Karpas-422 (cell line): ENCODE measurements at regions not wholly inside any gene's neighbourhood (a gene's known extent, or its start where the extent isn't known, plus 50 kb on each side); places are given as distances from the start of the nearest gene placed in this dataset.

Experiments used
- DNase-seq: peaks from one replicate; pipeline ENCODE4 v3.0.0-alpha.2; 2015
- H2AFZ ChIP-seq: fragments of 200-600 bp; sonication (generic); 2 replicates; pipeline ENCODE4 v1.6.1; 2014; ENCODE audit warnings: antibody characterized with exemption, low read length, mixed read lengths
- H3K27ac ChIP-seq: fragments of 200-600 bp; sonication (generic); 2 replicates; pipeline ENCODE4 v1.5.1; 2014; ENCODE audit warnings: mild to moderate bottlenecking, low read length, moderate library complexity
- H3K27me3 ChIP-seq: fragments of 200-600 bp; sonication (generic); 2 replicates; pipeline ENCODE4 v1.6.1; 2014; ENCODE audit warnings: low read length, mixed read lengths
- H3K36me3 ChIP-seq: fragments of 200-600 bp; sonication (generic); 2 replicates; pipeline ENCODE4 v1.6.1; 2014; ENCODE audit warnings: low read length, mixed read lengths; ENCODE audit not compliant: insufficient read depth
- H3K4me1 ChIP-seq: fragments of 200-600 bp; sonication (generic); 2 replicates; pipeline ENCODE4 v1.6.1; 2014; ENCODE audit warnings: mild to moderate bottlenecking, low read length, mixed read lengths
- H3K4me2 ChIP-seq: fragments of 200-600 bp; sonication (generic); 2 replicates; pipeline ENCODE4 v1.6.1; 2014; ENCODE audit warnings: low read length, low read depth, mild to moderate bottlenecking; ENCODE audit not compliant: poor library complexity, severe bottlenecking
- H3K4me3 ChIP-seq: fragments of 200-600 bp; sonication (generic); 2 replicates; pipeline ENCODE4 v1.5.1; 2014; ENCODE audit warnings: mild to moderate bottlenecking, antibody characterized with exemption, low read length, mixed read lengths
- H3K79me2 ChIP-seq: fragments of 200-600 bp; sonication (generic); 2 replicates; pipeline ENCODE4 v1.6.1; 2014; ENCODE audit warnings: mild to moderate bottlenecking, low read length, mixed read lengths
- H3K9ac ChIP-seq: fragments of 200-600 bp; sonication (generic); 2 replicates; pipeline ENCODE4 v1.6.0; 2014; ENCODE audit warnings: low read length
- H3K9me2 ChIP-seq: fragments of 200-600 bp; sonication (generic), shearing (Covaris generic); replicated peaks from 2 replicates; pipeline ENCODE4 v1.6.0; 2014; ENCODE audit warnings: mild to moderate bottlenecking, low read length, moderate library complexity; ENCODE audit not compliant: insufficient read depth
- H3K9me3 ChIP-seq: fragments of 300-700, 200-600 bp; sonication (generic); 2 replicates; pipeline ENCODE4 v1.6.1; 2014; ENCODE audit warnings: low read length, mixed read lengths
- H4K20me1 ChIP-seq: fragments of 200-600 bp; sonication (generic); 2 replicates; pipeline ENCODE4 v1.6.1; 2014; ENCODE audit warnings: mild to moderate bottlenecking, antibody characterized with exemption, low read length, low read depth; ENCODE audit not compliant: insufficient read depth

DNA sequence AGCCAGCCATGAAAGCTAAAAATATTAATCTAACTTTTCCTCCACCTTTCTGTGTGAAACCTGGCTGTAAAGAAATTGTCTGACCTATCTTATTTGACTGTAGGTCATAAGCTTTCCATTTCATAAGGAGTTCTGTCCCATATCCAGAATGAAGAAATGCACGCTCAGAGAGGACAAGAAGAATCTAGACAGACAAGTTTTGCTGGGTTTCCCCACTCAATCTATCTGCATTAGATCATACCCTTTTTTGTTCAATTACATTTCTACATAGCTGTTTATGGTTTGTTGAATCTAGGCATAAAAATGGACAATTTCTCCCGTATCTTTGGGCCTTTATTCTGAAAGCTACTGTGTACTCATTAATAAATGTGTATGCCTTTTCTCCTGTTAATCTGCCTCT, 1495.1 kb downstream of the C4orf33 start:
- peaks cover 38% of the 10 kb centered on the region for H3K9me3 ChIP-seq
- no peak overlapping the region for H3K4me2 ChIP-seq
- no peak for DNase-seq
- H3K27ac ChIP-seq = no peak overlapping the region
- H3K9me2 ChIP-seq = no peaks in the 10 kb centered on the region
- H2AFZ ChIP-seq = no peak overlapping the region
- H3K27me3 ChIP-seq = no peaks in the 10 kb centered on the region
- no peaks in the 10 kb centered on the region for H4K20me1 ChIP-seq
- no peaks in the 10 kb centered on the region for H3K36me3 ChIP-seq
- no peaks in the 10 kb centered on the region for H3K79me2 ChIP-seq
- no peak overlapping the region for H3K9ac ChIP-seq
- H3K4me3 ChIP-seq = no peak overlapping the region
- no peaks in the 10 kb centered on the region for H3K4me1 ChIP-seq

DNA sequence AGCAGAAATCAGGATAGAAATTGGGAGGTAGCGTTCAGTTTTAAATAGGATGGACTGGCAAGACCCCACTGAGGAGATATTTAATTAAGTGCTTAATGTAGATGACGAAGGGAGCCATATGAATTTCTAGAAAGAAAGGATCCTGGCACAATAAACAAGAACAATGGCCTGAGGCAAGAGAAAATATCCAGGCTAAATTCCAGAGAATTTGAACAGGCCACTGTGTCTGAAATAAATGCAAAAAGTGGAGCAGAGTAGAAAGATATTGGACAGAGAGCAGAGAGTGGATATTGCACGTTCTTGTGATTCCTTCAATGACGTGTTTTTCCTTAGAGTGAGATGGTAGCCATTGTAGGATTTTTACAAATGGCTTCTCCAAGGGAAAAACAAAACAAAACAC, 1504.8 kb downstream of the C4orf33 start:
- no peak overlapping the region for H3K4me2 ChIP-seq
- DNase-seq = no peak
- H3K4me1 ChIP-seq = no peaks in the 10 kb centered on the region
- H3K4me3 ChIP-seq = no peak overlapping the region
- no peaks in the 10 kb centered on the region for H3K27me3 ChIP-seq
- no peak overlapping the region for H3K27ac ChIP-seq
- no peaks in the 10 kb centered on the region for H4K20me1 ChIP-seq
- no peak overlapping the region for H3K9ac ChIP-seq
- no peaks in the 10 kb centered on the region for H3K9me2 ChIP-seq
- no peak overlapping the region for H2AFZ ChIP-seq
- H3K36me3 ChIP-seq = no peaks in the 10 kb centered on the region
- no peaks in the 10 kb centered on the region for H3K79me2 ChIP-seq
- H3K9me3 ChIP-seq = peaks cover 27% of the 10 kb centered on the region

DNA sequence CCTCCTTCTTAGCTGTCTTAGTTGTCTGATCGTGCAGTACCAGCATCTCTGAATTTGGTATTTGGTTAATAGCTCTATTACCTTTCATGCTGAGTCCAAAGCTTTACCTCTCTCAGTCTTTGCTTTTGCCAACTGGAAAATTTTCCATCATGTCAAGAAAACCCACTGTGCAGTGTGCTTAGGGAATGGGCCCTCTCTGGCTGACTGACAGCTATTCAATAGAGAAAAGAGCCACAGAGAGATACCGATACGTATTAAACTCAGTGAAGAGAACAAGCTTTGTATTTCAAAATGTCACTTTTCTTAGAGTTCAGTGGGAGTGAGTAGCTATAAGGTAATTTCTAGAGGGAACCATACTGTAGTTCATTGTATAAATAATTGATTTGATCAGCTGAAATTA, 1507.1 kb downstream of the C4orf33 start:
- H3K27ac ChIP-seq = no peak overlapping the region
- H3K27me3 ChIP-seq = no peaks in the 10 kb centered on the region
- DNase-seq = no peak
- peaks cover 34% of the 10 kb centered on the region for H3K9me3 ChIP-seq
- H2AFZ ChIP-seq = no peak overlapping the region
- no peaks in the 10 kb centered on the region for H3K4me1 ChIP-seq
- no peak overlapping the region for H3K4me2 ChIP-seq
- H3K9ac ChIP-seq = no peak overlapping the region
- no peaks in the 10 kb centered on the region for H3K9me2 ChIP-seq
- no peak overlapping the region for H3K4me3 ChIP-seq
- no peaks in the 10 kb centered on the region for H4K20me1 ChIP-seq
- H3K79me2 ChIP-seq = no peaks in the 10 kb centered on the region
- H3K36me3 ChIP-seq = no peaks in the 10 kb centered on the region

DNA sequence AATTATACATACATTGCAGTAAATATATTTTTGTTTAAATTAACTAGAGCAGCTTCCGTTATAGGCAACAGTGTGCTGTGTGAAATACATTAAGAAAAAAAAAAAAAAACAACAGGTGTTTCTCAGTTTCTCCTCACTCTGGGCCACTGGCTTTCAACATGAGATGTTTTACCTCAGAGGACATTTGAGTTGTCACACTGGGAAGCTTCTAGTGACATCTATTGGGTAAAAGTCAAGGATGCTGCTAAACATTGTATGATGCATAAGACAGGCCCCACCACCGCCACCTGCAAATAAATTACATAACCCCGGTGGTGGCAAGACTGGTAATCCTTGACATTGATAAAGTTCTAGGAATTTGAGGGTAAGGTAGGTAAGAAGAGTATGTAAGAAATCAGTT, 1512.2 kb downstream of the C4orf33 start:
- Histone ChIP-seq H3K27ac (no peak overlapping the region), H3K9me3 (peaks cover 39% of the 10 kb centered on the region), H3K4me3 (no peak overlapping the region), H2AFZ (no peak overlapping the region), H4K20me1 (no peaks in the 10 kb centered on the region), H3K79me2 (no peaks in the 10 kb centered on the region), H3K36me3 (no peaks in the 10 kb centered on the region), H3K4me2 (no peak overlapping the region), H3K9me2 (no peaks in the 10 kb centered on the region), H3K9ac (no peak overlapping the region), H3K27me3 (no peaks in the 10 kb centered on the region), H3K4me1 (no peaks in the 10 kb centered on the region)
- no peak for DNase-seq

DNA sequence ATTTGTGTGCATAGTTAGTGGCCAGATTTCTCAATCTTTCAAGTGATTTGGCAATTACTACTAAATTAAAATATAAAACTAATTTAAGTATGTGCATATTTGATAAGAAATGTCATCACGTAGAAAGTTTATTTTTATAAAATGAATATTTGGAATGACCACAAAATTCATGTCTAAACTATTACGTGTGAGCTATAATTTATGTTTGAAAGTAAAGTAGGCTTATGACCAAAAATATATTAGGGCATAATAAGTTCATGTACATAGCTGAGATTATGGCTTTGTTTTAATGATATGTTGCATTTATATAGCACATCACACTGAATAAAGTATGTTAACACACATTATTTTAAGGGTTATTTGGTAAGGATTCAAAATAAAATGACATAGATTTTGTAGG, 1532.6 kb downstream of the C4orf33 start:
- no peak overlapping the region for H3K4me2 ChIP-seq
- DNase-seq = no peak
- H3K4me3 ChIP-seq = no peak overlapping the region
- H2AFZ ChIP-seq = no peak overlapping the region
- H3K9me3 ChIP-seq = peaks cover 20% of the 10 kb centered on the region
- H3K36me3 ChIP-seq = no peaks in the 10 kb centered on the region
- H3K9me2 ChIP-seq = no peaks in the 10 kb centered on the region; the same call in 1 of the 2 replicates
- no peaks in the 10 kb centered on the region for H3K4me1 ChIP-seq
- H3K9ac ChIP-seq = no peak overlapping the region
- H3K27me3 ChIP-seq = no peaks in the 10 kb centered on the region
- H3K79me2 ChIP-seq = no peaks in the 10 kb centered on the region
- H3K27ac ChIP-seq = no peak overlapping the region
- no peaks in the 10 kb centered on the region for H4K20me1 ChIP-seq

DNA sequence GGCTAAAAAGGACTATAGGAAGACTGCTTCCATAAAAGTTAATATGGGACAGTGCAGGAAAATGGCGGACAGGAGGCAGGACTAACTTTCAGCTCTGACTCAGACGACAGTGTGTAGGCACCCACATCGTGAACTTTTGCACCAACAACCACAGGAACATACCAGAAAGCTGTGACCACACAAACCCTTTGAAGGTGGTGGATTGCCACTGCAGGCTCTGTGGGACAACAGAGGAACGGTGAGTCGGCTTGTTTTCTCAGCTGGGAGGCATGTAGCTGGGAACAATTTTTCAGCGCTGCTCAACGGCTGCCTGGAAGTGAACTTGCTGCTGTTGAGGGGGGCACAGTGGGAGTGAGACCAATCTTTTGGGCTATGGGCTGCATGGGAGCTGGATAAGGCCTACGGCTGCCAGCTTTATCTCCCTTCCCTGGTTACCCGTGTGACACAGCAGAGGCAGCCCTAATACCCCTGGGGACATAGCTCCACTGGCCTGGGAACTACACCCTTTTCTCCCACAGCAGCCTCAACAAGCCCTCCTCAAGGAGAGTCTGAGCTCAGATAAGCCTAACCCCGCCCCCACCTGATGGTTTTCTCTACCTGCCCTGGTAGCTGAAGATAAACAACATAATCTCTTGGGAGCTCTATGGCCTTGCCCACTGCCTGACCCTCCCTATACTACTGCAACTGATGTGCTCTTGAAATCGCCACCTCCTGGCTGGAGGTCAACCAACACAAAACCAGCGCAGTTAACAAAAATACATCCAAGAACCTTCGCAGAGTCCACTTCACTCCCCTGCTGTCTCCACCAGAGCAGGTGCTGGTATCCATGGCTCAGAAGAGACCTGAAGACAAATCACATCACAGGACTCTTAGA, 1537.0 kb downstream of the C4orf33 start:
- no peaks in the 10 kb centered on the region for H3K79me2 ChIP-seq
- H3K4me1 ChIP-seq = no peaks in the 10 kb centered on the region
- H3K36me3 ChIP-seq = no peaks in the 10 kb centered on the region
- H4K20me1 ChIP-seq = no peaks in the 10 kb centered on the region
- no peak overlapping the region for H2AFZ ChIP-seq
- no peak overlapping the region for H3K4me2 ChIP-seq
- H3K27ac ChIP-seq = no peak overlapping the region
- no peaks in the 10 kb centered on the region for H3K27me3 ChIP-seq
- DNase-seq = no peak
- no peaks in the 10 kb centered on the region for H3K9me2 ChIP-seq
- no peak overlapping the region for H3K4me3 ChIP-seq
- no peak overlapping the region for H3K9ac ChIP-seq
- H3K9me3 ChIP-seq = peaks cover 9% of the 10 kb centered on the region

DNA sequence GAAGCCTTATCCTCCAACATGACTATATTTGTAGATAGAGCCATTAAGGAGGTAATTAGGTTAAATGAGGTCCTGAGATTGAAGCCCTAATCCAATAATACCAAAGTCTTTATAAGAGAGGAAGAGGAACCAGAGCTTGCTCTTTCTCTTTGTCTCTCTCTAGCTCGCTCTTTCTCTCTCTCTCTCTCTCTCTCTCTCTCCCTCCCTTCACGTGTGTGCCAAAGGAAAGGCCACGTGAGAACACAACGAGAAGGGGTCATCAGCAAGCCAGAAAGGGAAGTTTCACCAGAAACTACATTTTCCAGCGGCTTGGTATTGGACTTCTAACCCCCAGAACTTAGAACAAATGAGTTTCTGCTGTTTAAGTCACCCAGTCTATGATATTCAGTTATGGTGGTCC, 1540.5 kb downstream of the C4orf33 start:
- Histone ChIP-seq H3K4me2 (no peak overlapping the region), H3K36me3 (no peaks in the 10 kb centered on the region), H4K20me1 (no peaks in the 10 kb centered on the region), H3K4me1 (no peaks in the 10 kb centered on the region), H3K9me3 (peaks cover 12% of the 10 kb centered on the region), H2AFZ (no peak overlapping the region), H3K9me2 (no peaks in the 10 kb centered on the region), H3K4me3 (no peak overlapping the region), H3K9ac (no peak overlapping the region), H3K27me3 (no peaks in the 10 kb centered on the region), H3K79me2 (no peaks in the 10 kb centered on the region), H3K27ac (no peak overlapping the region)
- no peak for DNase-seq

DNA sequence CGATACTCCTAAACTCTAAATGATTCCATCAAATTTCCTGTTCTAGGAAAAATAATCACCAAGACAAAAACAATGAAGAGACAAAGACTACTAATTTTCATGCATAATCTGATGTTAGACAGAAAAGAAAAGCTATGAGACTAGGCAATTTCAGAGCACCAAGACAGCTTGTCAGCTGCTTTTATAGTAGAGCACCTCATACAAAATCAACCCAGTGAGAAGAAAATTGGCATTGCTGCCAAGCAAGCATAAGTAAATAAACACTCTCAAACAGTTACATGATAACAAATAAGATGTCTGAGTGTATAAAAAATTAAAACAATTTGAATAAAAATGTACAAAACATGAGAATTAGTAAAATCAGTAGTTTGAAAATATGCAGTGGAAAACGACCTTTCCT, 1544.6 kb downstream of the C4orf33 start:
- H4K20me1 ChIP-seq = no peaks in the 10 kb centered on the region
- H2AFZ ChIP-seq = no peak overlapping the region
- DNase-seq = no peak

More for the DNA sequence above, 1544.6 kb downstream of the C4orf33 start:
- Histone ChIP-seq H3K79me2 (no peaks in the 10 kb centered on the region), H3K4me3 (no peak overlapping the region), H3K4me1 (no peaks in the 10 kb centered on the region), H3K9ac (no peak overlapping the region), H3K9me3 (peaks cover 6% of the 10 kb centered on the region; the same call in 1 of the 2 replicates), H3K27me3 (no peaks in the 10 kb centered on the region), H3K36me3 (no peaks in the 10 kb centered on the region), H3K27ac (no peak overlapping the region), H3K4me2 (no peak overlapping the region), H3K9me2 (no peaks in the 10 kb centered on the region)
